Fibroblast of pulmonary artery (primary cell): ENCODE measurements at regions not wholly inside any gene's neighbourhood (a gene's known extent, or its start where the extent isn't known, plus 50 kb on each side); places are given as distances from the start of the nearest gene placed in this dataset.

ENCODE experiments used
- DNase-seq: peaks from one replicate; pipeline ENCODE4 v3.0.0-alpha.2; 2010; ENCODE audit warnings: low read depth
- H3K4me3 ChIP-seq: replicated peaks from 2 replicates; pipeline ENCODE4 v1.5.1; 2011; ENCODE audit warnings: low read depth, mild to moderate bottlenecking, control low read depth, low read length, moderate library complexity
- TF ChIP-seq, protein P1 (sequence below): IDR thresholded peaks from 2 replicates; pipeline ENCODE4 v1.5.1; 2011; ENCODE audit warnings: mild to moderate bottlenecking, control low read depth, low read length, inconsistent platforms; ENCODE audit errors: missing control alignments

DNA sequence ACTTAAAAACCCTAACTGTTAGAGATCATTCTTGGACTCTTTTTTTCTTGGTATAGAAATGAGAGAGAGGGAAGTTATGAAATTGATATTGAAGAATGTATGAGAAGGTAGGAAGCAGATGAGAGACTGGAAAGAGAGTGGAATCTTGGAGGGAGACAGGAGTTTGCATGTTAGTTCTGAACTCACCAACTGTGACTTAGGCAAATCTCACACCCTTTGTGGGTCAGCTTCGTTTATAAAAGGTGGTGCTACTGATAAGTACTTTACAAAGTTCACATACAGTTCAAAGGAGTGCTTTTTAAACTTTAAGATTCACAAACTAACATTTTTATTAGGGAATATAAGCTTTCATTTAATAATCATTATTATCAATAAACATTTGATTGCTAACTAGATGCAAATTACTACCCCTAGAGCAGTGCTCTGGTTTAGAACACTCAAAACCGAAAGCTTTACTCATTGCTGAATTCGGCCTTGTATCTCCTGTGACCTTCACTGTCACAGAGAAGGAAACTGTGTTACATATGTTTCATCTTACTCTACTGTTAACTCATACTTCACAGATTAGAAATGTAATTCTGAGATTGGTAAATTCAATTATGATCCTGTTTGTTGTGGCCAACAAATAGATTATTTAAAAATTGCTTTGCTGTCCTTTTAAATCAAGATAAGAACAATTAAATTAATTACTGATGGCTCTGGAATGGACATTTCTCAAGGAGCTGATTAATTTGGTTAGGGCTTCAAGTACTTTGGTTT, 143.2 kb downstream of the RMI1 start:
- no peak for DNase-seq
- TF ChIP-seq, protein P1, sequence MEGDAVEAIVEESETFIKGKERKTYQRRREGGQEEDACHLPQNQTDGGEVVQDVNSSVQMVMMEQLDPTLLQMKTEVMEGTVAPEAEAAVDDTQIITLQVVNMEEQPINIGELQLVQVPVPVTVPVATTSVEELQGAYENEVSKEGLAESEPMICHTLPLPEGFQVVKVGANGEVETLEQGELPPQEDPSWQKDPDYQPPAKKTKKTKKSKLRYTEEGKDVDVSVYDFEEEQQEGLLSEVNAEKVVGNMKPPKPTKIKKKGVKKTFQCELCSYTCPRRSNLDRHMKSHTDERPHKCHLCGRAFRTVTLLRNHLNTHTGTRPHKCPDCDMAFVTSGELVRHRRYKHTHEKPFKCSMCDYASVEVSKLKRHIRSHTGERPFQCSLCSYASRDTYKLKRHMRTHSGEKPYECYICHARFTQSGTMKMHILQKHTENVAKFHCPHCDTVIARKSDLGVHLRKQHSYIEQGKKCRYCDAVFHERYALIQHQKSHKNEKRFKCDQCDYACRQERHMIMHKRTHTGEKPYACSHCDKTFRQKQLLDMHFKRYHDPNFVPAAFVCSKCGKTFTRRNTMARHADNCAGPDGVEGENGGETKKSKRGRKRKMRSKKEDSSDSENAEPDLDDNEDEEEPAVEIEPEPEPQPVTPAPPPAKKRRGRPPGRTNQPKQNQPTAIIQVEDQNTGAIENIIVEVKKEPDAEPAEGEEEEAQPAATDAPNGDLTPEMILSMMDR, result no peak
- no peak overlapping the region for H3K4me3 ChIP-seq

DNA sequence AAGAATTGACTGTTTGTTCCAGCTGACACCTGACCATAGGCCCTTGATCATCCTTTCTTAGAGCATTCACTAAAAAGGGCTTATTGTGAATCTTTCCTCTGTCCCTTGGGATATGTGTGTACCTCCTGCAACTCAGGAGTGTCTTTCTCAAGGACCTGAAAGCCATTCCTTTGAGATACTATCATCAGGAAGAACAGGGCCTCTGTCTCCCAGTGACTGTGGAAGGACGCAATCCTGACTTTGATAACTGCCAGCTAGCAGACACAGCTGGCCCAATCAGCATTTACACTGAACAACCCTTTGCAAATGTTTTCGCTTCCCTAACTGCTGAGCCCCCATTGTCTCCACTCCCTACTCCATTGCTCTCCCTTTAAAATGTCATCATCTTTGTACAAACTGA, 144.4 kb downstream of the RMI1 start:
- no peak for DNase-seq
- TF ChIP-seq, protein P1, result no peak
- no peak overlapping the region for H3K4me3 ChIP-seq

DNA sequence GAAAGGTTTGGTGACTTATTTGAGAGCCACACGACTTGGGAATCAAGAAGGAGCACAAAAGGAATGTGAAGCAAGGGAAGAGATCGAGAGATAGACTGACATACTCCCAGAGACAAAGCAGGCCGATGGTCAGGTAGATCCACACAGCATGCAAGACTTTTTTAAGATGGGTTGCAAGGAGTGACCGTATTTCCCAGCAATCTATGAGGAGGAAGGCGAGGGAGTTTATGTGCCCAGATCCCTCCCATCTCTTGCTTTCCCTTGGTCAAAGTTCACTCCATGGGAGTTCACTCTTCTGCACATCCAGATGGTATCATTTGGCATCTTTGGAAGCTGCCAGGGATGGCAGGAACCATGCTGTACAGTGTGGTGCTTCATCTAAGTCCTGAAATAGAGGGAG, 148.9 kb downstream of the RMI1 start:
- H3K4me3 ChIP-seq, result no peak overlapping the region
- TF ChIP-seq, protein P1, result no peak
- DNase-seq, result no peak

DNA sequence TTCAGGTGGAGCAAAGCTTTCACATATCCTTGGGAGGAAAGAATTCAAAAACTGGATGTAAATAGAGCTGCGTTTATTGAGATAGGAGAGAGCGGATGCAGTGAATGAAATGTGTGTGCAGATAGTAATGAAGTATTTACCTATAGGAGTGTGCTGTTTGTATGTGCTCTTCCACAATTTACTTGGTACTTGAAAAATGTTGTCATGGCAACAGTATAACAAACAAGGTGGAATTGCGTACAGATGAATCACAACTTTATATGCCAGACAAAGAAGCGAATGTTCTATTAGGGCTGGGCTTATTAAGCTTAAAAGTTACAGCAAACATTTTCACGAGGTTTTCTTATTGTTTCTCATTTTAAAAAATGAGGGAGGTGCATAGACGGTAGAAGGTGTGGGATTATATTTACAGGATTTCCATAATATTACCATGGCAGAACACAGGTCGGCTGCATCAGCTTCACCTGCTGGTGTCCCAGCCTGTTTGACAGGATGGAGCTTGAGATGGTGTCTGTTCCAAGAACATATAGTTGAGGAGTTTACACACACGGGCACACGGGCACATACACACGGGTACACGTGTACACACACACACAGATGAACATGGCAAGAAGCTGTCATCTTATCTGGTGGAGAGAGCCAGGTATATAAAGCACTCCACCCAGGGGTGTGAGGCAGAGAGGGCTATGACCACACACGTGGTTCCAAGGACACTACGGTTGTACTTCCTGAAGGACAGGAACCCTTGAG, 155.7 kb downstream of the RMI1 start:
- DNase-seq, result peak; percentile 66
- no peak overlapping the region for H3K4me3 ChIP-seq
- TF ChIP-seq, protein P1, result no peak

DNA sequence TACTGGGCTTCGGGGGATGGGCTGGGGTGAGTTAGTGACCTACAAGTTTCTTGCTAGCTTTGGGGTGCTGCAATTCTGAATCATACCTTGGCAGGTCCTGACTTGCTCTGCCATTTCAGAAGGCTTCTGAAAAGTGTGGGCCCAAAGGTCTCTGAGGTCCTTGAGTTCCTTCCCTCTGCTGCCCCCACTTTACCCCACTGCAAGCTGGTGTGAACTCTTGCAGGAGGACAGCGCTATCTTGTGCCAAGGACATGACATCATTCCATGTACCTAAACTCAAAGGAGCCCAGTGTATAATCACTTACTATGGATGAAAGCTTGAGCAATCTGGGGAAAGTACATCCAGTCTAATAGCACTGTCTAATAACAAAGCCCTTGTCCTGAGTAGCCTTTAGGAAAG, 157.4 kb downstream of the RMI1 start:
- no peak overlapping the region for H3K4me3 ChIP-seq
- peak; percentile 66 for DNase-seq
- TF ChIP-seq, protein P1, result no peak

DNA sequence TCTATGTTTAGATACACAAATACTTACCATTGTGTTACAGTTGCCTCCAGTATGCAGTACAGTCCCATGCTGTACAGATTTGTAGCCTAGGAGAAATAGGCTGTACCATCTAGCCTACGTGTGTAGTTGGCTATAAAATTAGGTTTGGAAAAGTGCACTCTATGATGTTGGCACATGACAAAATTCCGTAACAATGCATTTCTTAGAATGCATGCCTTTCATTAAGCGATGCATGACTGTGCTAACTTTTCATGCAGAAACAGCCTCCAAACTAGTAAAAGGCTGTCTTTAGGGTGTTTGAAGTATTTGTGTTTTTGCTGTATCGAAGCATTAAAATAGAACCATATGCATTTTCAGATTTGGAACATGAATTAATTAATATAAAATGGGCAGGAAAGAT, 157.9 kb downstream of the RMI1 start:
- TF ChIP-seq, protein P1, result no peak
- H3K4me3 ChIP-seq, result no peak overlapping the region
- DNase-seq, result no peak
